ENCODE measurements at regions not wholly inside any gene's neighbourhood (a gene's known extent, or its start where the extent isn't known, plus 50 kb on each side); places are given as distances from the start of the nearest gene placed in this dataset.

DNA sequence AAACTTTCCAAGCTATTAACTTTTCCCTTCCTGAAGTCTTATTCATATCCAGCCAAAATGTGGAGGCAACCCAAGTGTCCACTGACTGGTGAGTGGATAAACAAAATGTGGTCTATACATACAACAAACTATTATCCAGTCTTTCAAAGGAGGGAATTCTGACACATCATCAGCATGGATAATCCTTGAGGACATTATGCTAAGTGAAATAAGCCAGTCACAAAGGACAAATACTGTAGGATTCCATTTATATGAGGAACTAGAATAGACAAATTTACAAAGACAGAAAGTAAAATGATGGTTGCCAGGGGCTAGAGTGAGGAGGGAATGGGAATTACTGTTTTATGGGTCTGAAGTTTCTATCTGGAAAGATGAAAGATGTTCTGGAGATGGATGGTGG lies 178.7 kb upstream of the PITX2 start:
- TF ChIP-seq, protein P1, sequence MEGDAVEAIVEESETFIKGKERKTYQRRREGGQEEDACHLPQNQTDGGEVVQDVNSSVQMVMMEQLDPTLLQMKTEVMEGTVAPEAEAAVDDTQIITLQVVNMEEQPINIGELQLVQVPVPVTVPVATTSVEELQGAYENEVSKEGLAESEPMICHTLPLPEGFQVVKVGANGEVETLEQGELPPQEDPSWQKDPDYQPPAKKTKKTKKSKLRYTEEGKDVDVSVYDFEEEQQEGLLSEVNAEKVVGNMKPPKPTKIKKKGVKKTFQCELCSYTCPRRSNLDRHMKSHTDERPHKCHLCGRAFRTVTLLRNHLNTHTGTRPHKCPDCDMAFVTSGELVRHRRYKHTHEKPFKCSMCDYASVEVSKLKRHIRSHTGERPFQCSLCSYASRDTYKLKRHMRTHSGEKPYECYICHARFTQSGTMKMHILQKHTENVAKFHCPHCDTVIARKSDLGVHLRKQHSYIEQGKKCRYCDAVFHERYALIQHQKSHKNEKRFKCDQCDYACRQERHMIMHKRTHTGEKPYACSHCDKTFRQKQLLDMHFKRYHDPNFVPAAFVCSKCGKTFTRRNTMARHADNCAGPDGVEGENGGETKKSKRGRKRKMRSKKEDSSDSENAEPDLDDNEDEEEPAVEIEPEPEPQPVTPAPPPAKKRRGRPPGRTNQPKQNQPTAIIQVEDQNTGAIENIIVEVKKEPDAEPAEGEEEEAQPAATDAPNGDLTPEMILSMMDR (IDR thresholded peaks at IDR 0.05) = no peak
- TF ChIP-seq EZH2 (IDR thresholded peaks at IDR 0.05; ENCODE audit: borderline replicate concordance, insufficient read depth, low read depth, low read length, poor library complexity, severe bottlenecking) = no peak

Data from B cell (primary cell).